ENCODE measurements at regions not wholly inside any gene's neighbourhood (a gene's known extent, or its start where the extent isn't known, plus 50 kb on each side); places are given as distances from the start of the nearest gene placed in this dataset.

DNA sequence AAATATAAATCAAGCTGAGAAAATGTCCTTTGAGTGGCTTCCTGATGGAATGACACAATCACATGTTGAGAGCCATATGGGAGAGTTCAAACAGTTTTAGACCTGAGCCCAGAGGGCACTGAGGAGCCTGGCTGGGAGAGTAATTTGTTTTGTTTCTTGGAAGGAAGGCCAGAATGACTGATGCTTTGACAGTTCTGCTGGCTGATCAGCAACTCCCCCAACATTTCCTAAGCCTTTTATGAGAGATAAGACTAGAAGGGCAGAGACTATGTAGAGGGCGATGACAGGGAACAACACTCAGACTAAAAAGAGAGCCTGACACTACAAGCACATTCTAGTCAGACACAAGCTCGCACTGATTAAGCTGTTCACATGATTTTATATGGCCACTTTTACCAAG lies 169.2 kb downstream of the COX7C start:
- DNase-seq, result no peak

DNA sequence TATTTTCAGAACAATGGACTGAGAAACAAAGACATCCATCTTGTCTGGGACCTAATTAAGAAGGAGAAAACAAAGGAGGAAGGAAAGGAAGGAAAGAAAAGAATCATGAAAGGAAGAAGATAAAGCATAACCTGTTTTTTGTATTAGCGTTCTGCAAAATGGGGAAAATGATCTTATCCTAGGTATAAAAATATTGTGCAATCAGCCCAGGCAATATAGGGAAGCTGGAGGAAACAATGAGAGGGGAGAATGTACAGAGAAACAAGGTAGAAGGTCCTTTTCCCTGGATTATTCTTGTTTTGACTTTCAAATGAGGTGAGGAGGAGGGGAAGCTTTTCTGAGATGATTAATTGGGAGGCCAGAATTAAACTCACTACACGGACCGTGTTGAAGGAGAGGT lies 177.9 kb downstream of the COX7C start:
- no peak for DNase-seq

DNA sequence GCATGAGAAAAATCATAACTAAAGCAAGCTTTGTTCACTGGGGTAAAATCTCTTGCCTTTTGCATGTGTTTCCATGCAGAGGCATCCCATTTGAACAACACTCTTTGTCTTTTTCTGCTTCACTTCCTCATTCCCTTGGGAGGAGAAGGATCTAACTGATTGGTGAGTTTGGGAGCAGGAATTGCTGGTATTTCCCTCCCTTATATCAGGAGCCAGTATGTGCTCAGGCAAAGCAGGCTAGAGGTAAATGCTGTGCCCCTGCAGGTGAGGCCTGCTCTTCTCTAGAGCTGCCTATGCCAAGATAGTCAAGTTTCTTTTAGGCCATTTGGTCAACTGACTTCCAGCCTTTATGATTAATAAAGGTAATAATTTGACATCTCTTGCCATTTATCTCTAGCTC lies 179.9 kb downstream of the COX7C start:
- DNase-seq, result no peak

DNA sequence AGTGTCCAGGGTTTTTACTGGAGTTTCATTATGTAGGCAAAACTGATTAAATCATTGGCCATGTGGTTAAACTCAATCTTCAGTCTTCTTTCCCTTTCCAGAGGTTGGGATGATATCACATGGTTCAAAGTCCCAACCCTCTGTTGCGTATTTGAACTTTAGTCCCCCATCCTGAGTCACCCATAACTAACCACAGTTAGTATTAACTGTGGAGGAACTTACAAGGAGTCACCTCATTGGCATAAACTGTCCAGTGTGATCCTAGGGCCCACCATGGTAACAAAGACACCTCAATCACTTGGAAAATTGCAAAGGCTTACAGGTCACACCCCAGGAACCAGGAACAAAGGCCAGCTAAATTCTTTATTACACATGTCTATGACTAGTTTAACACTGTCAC lies 188.5 kb downstream of the COX7C start:
- no peak for DNase-seq

DNA sequence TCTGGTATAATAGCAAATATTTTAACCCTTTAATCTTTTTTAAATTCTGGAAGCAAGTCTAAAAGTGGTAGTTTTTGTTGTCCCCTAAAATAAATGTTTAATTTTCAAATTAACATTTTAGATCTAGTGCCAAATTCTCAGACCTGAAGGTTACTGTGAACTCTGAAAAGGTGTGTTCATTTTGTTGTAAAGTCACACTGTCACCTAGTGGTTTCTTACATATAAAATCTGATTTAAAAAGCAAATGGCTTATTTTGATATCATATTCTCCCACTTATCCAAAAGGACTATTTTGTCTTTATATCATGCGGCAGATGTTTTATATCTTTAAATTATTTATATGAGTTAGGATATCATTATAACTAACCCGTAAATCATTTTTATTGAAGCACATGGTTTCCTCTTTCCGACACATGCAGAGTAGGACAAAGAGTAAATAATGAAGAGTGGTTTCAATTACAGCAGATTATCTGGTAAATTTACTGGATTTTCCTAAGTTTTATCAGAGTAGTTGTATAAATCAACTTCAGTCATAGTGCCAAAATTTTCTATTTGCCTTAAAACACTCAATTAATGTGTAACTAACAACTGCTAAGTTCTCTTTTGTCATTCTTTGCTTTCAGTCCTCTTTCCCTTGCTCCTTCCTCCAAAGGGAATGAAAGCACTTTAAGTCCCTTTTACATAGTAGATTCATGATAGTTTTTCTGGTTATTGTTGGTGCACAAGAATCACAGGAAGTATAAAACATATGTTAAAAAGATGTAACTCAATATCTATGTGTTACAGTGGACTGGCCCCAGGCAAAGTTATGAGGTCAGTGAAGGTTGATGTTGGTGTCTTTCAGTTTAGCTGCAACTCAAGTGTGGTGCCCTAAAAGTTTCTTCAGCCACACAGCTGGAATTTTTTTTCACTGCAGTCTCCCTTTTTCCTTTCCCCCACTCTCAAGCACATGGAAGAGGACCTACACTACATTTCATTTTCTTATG lies 189.6 kb downstream of the COX7C start:
- no peak for DNase-seq

DNA sequence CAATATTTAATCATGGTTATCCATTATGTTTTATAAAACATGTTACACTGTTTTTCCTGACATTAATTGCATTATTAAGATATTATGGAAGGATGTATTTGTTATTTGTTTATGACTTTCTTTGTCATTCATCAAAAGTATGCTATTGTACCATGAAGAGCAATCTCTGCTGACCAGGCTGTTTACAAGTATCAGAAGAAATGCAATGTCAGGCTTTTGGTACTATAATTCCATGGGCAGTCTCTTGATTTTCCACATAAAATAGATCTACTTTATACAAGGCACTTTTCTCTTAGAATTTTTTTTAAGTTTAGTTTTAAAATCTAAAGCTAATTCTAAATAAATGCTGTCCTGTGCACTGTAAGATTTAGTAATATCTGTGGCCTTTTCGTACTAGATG lies 196.6 kb downstream of the COX7C start:
- no peak for DNase-seq

DNA sequence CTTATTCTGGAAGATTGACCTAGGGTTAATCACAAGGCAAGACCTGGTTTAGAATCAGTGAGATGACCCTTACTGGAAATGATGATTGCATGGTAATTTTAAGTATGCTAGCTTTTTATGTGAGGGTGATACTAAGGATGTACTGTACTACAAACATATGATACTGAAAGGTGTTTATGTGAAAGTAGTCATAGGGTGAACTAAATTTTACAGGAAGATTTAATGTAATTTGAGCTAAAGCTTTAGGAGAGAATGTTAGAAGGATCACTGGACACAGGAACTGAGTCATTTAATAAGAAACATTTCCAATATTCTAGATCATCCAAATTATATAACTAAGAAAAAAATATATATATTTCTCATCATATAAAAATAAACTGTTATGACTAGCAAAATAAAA lies 197.2 kb downstream of the COX7C start:
- DNase-seq, result no peak

DNA sequence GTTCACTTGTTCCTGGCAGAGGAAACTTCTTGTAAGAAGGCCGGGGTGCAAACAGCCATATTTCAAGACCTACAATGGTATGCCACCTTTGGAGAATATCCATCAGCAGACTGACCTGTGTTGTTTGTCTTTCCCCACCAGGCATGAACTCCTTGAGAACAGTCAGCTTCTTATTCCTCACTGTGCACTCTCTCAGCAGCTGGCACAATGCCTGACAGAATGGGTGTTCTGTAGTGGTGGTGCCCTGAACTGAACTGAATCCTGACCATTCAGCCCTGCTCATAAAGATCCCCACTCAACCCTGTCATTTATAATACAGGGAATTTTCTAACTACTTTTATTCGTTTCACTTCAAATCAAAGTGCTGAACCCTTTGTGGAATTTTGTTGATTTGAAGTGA lies 206.9 kb downstream of the COX7C start:
- DNase-seq, result no peak

DNA sequence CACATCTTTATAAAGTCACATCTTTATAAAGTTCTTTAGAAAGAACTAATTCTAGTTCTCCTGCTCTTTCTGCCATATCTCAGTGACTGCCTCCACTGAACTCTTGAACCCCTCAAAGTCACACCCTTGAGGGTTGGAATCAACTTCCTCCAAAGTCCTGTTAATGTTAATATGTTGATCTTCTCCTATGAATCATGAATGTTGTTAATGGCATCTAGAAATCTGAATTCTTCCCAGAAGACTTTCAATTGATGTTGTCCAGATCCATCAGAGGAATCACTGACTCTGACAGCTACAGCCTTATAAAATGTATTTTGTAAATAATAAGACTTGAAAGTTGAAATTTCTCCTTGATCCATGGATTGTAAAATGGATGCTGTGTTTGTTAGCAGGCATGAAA lies 213.4 kb downstream of the COX7C start:
- DNase-seq, result no peak

DNA sequence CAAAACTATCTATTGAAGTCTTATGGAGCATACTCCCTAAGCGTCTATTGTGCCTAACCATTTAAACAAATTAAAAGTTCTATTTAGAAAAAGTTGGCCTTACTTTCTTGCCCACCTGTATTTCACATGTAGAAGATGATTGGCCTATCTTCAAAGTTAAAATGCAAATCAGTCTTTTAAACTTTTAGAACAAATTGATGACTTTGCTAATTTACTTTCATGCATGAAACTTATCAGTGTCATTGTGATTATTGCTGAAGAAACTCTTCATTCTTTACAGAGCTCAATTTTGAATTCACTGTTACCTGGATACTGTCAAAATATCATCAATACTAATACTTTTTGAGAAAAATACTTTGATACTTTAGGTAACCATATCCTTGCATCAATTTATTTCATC lies 216.1 kb downstream of the COX7C start:
- no peak for DNase-seq

DNA sequence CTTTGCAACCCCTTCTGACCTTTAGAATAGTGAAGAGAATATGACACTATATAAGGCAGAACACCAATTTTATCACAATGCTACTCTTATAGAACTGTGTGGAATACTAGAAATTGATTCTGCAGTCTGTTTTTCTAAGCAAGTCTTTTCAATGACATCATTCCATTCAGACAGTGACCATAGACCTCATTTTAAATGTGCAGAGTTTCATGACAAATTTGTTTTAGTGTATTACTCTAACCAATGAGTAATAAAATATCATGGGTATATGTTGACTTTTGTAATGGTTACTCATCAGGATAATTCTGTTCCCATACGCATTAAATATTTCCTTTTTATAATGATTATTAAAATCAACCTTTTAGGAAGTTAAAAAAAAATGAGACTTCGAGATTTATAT lies 219.9 kb downstream of the COX7C start:
- no peak for DNase-seq

DNA sequence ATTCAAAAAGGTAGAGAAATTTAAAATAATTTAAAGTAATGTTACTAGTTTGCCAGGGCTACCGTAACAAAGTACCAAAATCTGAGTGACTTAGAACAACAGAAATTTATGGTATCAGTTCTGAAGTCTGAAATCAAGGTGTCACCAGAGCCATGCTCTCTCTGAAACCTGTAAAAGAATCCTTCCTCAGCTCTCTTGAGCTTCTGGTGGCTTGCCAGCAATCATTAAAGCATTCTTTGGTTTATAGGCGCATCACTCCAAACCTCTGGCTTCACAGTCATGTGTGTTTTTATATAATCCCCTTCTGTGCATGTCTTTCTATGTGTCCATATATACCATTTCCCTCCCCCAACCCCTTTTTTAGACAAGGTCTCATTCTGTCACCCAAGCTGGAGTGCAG lies 220.3 kb downstream of the COX7C start:
- DNase-seq, result no peak

DNA sequence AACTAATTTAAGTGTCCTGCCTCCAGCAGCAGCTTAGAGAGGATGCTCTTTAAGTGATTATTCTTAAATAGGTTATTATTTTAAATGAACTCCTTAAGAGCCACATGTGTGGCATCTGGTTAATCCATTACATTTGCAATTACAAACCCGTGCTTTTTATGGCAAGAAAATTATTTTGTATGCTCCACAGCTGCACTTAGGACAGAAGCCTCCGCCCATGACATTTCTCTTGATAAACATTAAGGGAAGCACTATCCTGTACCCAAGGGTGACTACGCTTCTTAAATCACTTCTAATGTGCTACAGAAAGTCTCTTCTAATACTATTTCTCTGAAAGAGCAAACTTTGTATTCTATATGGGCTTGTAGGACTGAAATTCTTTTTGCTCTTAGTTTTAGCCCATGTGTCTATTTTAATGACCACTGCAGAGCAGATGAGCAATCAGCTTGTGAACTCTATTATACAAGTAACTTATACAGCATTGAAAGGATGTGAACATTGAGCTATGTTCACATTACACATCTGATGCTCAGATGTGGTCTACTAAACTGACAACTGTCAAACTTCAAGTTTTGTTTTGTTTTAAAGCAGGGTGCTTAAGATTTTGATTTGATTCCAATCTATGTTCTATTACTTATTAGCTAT lies 223.4 kb downstream of the COX7C start:
- no peak for DNase-seq

DNA sequence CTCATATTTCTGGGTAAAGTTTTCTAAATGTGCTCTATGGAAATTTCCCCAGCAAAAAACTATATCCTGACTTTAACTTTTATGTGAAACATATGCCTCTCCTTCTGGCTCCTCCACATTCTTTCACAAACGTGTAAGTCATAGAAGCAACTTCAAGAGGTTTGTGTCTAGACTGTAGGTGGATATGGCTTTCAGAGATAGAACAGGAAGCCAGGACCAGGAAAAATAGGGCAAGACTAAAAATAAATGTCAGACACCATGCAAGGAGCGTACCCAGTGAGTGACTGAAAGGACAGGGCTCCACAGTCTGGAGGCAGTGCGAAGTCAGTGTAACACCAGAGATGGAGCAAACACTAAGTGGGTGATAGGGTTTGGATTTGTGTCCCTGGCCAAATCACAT lies 240.7 kb downstream of the COX7C start:
- DNase-seq, result no peak

DNA sequence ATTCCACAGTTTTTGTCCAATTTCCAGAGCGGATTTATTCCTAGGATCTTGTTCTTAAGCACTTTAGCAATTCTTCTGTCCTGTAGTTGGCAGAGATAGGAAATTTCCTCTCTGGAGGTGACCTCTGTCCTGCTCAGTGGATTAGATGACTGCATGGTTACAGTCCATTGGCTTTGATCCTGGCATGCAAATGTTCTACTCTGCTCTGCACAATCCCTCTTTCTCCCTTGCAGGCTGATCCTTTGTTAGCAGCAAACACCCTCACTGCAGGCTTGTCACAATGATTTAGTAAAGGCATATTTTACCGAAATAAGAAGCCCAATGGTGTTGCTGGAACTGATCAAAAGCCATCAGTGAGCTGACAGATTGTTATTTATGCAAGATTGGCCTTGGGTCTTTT lies 243.8 kb downstream of the COX7C start:
- no peak for DNase-seq

DNA sequence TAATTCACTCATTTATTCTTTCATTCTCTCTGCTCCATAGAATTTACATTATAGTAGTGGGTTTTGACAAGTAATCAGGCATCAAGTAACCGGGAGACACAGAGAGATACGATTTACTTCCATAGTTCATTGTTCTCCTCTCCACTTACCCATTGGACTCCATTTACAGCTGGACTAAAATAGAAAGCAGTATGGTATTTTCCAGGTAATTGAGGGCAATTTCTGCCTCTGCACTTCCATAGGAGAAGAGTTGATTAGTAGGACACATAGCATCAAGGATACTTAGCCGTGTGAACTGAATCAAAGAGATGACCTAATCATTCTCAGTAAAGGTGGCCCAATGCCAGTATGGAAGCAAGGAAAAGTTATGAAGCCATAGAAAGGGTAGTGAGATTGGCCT lies 244.4 kb downstream of the COX7C start:
- no peak for DNase-seq

DNA sequence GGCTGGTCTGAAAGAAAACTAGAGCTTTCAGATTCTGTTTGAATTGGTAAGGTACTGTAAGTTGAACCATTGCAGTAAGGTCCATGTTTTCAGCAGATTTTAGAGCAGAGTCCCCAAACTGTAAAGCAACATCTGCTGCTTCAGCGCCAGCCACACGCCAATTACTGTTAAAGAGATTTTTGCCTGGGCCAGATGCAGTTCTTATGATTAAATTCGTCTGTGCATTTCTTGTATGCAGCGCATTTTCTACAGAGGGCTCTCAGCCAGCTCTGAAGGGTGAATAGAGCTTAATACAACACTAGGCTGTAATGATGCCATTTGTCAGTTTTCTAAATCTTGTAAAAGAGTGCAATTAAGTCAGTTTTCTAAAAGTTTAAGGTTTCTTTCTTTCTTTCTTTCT lies 246.3 kb downstream of the COX7C start:
- no peak for DNase-seq

DNA sequence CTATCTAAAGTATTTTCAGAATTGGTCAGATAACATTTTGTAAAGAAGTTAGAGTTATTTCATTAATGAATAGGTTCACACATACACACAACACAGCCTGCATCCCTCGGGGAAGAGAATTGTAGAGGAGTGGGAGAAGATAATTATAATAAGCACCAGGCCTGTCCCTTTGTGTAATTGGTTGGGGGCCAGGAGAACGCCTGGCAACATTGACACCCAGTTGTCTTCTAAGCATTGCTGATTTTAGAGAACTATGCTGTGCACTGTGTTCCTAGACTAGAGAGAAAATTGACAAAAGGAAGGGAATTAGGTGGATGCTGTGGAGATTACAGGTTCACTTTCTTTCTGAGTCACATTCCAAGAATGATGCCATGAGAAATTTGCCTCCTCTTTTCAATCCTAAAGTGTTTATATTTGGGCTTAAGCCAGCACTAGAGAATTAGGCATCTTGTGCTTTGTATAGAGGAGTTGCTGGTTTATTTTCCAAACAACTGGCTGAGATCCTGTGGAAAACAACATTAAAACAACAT lies 247.6 kb downstream of the COX7C start:
- no peak for DNase-seq

DNA sequence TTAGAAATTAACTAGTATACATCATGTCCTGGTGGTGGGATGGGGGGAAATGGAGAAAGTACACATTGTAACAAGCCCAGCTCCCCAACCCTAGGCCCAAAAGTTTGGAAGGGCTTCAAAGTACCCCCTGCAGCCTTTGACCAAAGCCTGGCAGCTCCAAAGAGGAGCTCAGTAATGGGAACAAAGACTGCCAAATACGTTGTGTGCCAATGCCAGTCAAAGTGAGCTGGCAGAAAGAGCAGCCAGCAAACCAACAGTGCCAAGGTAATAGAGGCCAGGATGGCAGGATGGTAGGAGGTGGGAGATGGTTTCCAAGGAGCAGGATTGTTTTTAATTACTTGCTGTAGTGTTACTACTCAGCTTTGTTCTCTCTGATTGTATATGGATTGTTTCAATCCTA lies 248.3 kb downstream of the COX7C start:
- no peak for DNase-seq

DNA sequence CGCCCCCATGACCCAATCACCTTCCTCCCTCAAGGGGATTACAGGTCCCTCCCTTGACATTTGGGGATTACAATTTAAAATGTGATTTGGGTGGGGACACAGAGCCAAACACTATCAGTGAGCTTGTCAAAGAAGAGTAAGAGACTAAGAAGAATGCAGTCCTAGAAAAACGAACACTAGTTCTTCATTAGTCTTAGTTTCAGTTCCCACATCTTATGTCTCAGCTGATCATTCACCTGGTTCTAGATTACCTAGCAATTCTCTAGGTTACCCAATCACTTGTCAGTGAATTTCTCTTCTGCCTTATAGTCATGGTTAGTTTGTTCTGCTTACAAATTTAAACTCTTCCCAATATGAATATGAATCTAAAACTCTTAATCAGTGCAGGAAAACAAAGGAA lies 251.5 kb downstream of the COX7C start:
- DNase-seq, result no peak

DNA sequence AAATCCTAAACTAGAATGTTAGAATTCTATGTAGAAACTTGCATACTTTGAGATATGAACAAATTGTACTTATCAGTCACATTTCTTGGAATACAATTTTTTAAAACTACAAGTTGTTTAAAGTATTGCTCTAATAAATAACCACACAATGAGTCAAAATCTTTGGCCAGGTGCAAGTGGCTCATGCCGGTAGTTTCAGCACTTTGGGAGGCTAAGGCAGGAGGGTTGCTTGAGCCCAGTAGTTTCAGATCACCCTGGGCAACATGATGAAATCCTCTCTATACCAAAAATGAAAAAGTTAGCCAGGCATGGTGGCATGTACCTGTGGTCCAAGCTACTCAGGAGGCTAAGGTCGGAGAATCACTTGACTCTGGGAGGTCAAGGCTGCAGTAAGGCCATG lies 257.8 kb downstream of the COX7C start:
- DNase-seq, result no peak

DNA sequence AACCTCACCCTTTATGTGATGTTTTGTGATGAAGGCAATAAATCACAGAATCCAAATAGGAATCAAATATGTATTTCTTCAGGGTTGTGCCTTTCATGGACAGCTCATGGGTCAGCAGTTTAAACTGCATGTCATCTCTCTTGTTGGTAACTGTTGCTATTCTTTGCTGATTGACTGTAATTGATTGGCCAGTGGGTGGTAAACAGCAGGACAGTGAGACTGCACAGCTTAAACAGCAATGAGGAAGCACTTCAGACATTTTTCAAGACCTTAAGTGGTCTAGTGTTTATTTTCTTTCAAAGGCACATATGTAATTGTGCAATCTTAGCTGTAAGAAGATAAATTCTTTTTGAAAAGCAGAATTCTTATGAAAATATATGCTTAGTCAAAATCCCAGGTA lies 260.5 kb downstream of the COX7C start:
- no peak for DNase-seq

DNA sequence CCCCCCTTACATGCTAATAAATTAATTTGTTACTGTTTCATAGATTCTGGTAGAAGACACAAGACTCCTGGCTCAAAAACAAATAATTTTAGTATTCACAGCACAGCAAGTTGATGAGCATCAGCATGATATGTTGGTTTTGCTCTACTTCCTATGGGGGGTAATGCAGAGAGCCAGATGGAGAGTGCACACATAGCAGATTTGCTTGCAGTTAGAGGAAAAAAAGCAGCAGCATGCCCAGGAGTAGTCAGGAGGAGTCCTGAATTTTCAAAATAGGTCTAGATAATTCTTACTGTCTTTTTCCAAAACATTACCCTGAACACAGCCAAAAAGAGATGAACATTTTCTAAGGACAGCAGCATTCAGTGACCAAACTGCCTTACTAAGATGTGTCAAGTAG lies 261.3 kb downstream of the COX7C start:
- no peak for DNase-seq

DNA sequence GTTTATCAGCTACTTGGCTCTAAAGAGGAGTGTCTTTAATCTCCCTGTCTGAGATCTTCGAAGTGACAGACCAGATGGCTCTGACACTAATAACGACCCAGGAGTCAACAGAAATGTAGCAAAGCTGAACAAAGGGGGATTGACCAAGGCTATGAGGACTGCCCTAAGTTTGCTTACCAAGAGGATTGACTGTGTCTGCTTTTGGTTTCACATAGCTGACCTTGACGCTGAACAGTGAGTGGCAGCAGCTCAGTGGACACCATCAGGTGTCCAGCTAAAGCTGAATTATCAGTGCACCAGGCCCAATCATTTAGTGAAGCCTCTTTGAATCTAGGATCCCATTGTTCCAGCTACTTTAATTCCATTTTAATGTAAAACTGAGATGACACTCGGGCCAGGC lies 262.6 kb downstream of the COX7C start:
- no peak for DNase-seq
